DND-41 (cell line): ENCODE measurements at regions not wholly inside any gene's neighbourhood (a gene's known extent, or its start where the extent isn't known, plus 50 kb on each side); places are given as distances from the start of the nearest gene placed in this dataset.

Experiments used
- EZH2 ChIP-seq: IDR thresholded peaks from 3 replicates; pipeline ENCODE4 v1.6.1; 2012; ENCODE audit warnings: borderline replicate concordance, low read depth, mild to moderate bottlenecking, moderate library complexity, low read length, inconsistent platforms; ENCODE audit not compliant: severe bottlenecking
- TF ChIP-seq, protein P1 (sequence below): IDR thresholded peaks from 2 replicates; pipeline ENCODE4 v1.5.1; 2012; ENCODE audit warnings: borderline replicate concordance, low read length, moderate library complexity, mild to moderate bottlenecking; ENCODE audit not compliant: poor library complexity, severe bottlenecking; ENCODE audit errors: extremely low read depth

DNA sequence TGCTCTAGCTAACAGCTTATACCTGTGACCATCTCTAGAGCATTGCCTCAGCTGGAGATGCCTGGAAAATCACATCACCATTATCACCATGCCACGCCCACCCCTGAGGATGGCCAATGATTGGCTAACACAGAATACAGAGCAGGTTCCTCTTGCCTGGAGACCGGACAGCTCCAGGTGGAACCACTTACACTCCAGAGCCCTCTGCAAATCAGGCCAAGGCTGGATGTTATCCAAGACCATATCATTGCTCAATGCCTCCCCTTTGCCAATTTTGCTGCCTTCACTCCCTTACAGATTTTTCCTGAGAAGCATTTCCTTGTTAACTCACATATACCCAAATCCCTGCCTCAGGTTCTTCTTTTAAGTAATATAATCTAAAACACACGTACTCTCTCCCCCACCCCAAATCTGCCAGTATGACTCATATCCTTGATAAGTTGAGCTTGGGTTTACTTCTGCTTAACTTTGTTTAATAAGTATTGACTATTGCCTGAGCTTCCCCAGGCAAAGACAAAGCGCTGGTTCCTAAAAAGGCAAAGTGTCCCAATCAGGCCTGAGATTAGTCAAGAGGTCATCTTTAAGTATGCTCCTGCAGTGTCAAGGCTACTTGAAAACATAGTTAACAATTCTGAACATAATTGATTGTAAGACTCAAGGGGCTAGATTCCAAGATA lies 309.6 kb downstream of the EPB41L4A start:
- TF ChIP-seq, protein P1, sequence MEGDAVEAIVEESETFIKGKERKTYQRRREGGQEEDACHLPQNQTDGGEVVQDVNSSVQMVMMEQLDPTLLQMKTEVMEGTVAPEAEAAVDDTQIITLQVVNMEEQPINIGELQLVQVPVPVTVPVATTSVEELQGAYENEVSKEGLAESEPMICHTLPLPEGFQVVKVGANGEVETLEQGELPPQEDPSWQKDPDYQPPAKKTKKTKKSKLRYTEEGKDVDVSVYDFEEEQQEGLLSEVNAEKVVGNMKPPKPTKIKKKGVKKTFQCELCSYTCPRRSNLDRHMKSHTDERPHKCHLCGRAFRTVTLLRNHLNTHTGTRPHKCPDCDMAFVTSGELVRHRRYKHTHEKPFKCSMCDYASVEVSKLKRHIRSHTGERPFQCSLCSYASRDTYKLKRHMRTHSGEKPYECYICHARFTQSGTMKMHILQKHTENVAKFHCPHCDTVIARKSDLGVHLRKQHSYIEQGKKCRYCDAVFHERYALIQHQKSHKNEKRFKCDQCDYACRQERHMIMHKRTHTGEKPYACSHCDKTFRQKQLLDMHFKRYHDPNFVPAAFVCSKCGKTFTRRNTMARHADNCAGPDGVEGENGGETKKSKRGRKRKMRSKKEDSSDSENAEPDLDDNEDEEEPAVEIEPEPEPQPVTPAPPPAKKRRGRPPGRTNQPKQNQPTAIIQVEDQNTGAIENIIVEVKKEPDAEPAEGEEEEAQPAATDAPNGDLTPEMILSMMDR = no peak
- no peak for TF ChIP-seq EZH2
